ENCODE measurements at regions not wholly inside any gene's neighbourhood (a gene's known extent, or its start where the extent isn't known, plus 50 kb on each side); places are given as distances from the start of the nearest gene placed in this dataset.

DNA sequence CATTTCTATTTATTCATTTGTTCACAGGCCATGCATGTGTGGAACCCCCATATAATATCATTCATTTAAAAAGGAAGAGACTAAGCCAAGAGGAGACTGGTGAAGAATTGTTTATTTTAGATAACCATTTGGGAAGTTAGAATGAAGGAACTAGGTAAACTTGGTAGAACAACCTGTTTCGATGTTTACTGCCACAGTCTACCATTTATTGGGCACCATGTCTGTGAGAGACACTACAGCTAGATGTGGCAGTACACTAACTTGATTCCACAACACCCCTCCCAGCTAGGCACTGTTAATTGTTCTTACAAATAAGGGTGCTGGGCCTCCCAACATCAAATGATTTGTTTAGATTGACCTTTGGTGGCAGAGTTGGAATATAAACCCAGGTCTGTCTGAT is 592.4 kb downstream of the EPM2A start:
- H3K4me3 ChIP-seq (ENCODE audit: low read depth, low read length), result no peak overlapping the region
- H3K27me3 ChIP-seq (ENCODE audit: insufficient read depth, low read depth, severe bottlenecking), result no peaks in the 10 kb centered on the region
- H3K27ac ChIP-seq, result no peak overlapping the region
- no peaks in the 10 kb centered on the region for H3K36me3 ChIP-seq
- DNase-seq, result no peak
- no peaks in the 10 kb centered on the region for H3K9me3 ChIP-seq (ENCODE audit: severe bottlenecking)
- TF ChIP-seq, protein P1, sequence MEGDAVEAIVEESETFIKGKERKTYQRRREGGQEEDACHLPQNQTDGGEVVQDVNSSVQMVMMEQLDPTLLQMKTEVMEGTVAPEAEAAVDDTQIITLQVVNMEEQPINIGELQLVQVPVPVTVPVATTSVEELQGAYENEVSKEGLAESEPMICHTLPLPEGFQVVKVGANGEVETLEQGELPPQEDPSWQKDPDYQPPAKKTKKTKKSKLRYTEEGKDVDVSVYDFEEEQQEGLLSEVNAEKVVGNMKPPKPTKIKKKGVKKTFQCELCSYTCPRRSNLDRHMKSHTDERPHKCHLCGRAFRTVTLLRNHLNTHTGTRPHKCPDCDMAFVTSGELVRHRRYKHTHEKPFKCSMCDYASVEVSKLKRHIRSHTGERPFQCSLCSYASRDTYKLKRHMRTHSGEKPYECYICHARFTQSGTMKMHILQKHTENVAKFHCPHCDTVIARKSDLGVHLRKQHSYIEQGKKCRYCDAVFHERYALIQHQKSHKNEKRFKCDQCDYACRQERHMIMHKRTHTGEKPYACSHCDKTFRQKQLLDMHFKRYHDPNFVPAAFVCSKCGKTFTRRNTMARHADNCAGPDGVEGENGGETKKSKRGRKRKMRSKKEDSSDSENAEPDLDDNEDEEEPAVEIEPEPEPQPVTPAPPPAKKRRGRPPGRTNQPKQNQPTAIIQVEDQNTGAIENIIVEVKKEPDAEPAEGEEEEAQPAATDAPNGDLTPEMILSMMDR (IDR thresholded peaks at IDR 0.05; ENCODE audit: low read depth, low read length), result no peak

DNA sequence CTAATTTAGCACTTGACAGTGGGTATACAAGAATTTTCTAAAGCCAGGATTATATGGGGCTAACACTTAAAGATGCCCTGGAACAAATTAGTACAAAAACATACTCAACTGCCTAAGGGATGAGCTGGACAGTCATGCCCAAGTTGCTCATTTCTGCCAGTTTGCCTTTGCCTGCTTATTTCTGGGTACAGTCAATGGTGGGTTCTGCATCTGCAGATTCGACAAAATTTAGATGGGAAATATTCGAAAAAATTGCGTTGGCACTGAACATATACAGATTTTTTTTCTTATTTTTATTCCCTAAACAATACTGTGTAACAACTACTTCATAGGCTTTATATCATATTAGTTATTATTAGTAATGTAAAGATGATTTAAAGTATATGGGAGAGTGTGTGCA is 591.9 kb downstream of the EPM2A start:
- Histone ChIP-seq H3K9me3 (ENCODE audit: severe bottlenecking) (no peaks in the 10 kb centered on the region), H3K27me3 (ENCODE audit: insufficient read depth, low read depth, severe bottlenecking) (no peaks in the 10 kb centered on the region), H3K36me3 (no peaks in the 10 kb centered on the region), H3K4me3 (ENCODE audit: low read depth, low read length) (no peak overlapping the region), H3K27ac (no peak overlapping the region)
- TF ChIP-seq, protein P1 (IDR thresholded peaks at IDR 0.05; ENCODE audit: low read depth, low read length), result no peak
- DNase-seq, result no peak

DNA sequence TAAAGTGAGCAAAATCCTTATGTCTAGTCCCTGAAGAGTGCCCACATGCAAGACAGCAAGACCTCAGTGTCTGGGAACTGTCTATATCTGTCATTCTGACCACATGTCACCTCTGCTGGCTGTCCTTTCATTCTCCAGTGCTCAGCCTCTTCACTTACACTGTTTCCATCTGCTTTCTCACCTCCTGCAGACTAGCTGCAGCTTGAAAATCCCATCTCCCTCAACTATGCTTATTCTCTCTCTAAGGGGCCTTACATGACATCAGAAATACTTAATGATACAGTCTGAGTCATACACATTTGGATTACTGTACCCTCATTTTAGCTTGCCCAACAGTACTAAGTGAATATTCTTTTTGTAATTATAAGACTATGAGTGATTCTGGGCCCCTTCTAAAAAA is 587.8 kb downstream of the EPM2A start:
- TF ChIP-seq, protein P1 (IDR thresholded peaks at IDR 0.05; ENCODE audit: low read depth, low read length), result no peak
- DNase-seq, result no peak
- no peaks in the 10 kb centered on the region for H3K27me3 ChIP-seq (ENCODE audit: insufficient read depth, low read depth, severe bottlenecking)
- H3K9me3 ChIP-seq (ENCODE audit: severe bottlenecking), result no peaks in the 10 kb centered on the region
- no peak overlapping the region for H3K4me3 ChIP-seq (ENCODE audit: low read depth, low read length)
- H3K27ac ChIP-seq, result no peak overlapping the region
- H3K36me3 ChIP-seq, result no peaks in the 10 kb centered on the region

DNA sequence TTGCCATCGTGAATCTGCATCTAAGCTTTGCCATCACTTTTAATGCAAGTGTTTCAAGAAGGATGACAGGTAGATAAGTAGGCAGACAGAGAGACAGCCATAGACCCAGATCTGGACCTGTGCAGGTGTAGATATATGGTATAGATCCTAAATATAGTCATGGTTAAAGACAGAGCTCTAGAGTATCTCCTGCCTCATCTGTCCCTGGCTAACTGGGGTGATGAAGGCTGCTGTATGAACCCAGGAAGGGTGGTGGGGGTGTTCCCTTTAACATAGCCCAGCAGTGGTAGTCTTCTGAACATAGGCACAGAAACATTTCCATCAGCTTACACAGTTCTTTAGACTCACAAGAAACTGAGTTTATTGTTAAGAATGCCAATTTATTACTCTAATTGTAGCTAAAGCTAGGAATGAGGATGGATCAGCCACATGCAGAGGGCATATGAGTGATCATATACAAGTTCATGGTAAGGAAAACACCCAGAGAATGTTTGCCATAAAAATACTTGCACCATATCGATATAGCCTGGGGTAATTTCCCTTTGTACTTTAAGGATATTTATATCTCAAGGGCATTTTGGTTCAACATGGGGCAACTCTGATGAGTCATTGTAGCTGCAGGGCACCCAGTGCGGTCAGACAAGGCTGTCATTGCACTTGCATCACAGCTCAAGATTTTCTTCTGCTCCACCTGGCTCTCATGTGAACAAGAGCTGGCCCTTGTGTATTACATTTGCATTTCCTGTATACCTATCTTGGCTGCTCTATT is 587.2 kb downstream of the EPM2A start:
- TF ChIP-seq, protein P1 (IDR thresholded peaks at IDR 0.05; ENCODE audit: low read depth, low read length), result no peak
- Histone ChIP-seq H3K27ac (no peak overlapping the region), H3K27me3 (ENCODE audit: insufficient read depth, low read depth, severe bottlenecking) (no peaks in the 10 kb centered on the region), H3K36me3 (no peaks in the 10 kb centered on the region), H3K9me3 (ENCODE audit: severe bottlenecking) (no peaks in the 10 kb centered on the region), H3K4me3 (ENCODE audit: low read depth, low read length) (no peak overlapping the region)
- DNase-seq, result no peak

DNA sequence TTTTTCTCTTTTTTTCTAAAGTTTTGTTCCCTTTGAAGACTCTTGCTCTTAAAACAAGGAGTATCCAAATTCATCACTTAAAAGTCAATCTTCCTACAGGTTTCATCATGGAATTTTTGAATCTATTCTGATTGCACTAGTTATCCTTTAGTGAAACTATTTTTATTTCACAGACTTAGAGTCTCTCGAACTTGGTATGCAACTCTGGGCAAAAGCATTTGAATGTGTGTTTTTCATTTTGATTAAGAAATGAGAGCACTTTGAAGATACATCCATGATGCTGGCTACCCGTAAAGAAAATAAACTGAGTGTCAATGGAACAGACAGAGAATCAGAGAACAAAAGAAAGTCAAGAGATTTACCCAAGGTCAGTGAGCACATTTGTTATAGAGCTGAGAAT is 586.5 kb downstream of the EPM2A start:
- Histone ChIP-seq H3K9me3 (ENCODE audit: severe bottlenecking) (no peaks in the 10 kb centered on the region), H3K27me3 (ENCODE audit: insufficient read depth, low read depth, severe bottlenecking) (no peaks in the 10 kb centered on the region), H3K4me3 (ENCODE audit: low read depth, low read length) (no peak overlapping the region), H3K27ac (no peak overlapping the region), H3K36me3 (no peaks in the 10 kb centered on the region)
- no peak for DNase-seq
- TF ChIP-seq, protein P1 (IDR thresholded peaks at IDR 0.05; ENCODE audit: low read depth, low read length), result no peak

DNA sequence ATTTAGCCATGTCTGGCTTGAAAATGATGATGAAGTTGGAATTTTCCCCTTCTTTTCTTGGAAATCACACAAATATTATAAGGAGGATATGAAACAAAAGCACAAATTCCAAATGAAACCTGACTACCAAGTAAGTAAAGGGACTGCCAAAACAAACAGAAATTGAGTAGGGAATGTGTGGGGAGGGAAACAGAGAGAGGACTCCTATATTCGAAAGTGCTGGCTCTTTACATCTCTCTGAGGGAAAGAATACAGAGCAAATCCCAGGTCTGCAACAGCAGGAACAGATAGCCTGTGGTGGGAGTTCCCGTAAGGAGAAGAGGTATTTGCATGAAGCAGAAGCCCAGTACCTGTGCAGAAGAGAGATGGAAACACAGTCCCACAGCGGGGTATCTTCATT is 583.7 kb downstream of the EPM2A start:
- no peak overlapping the region for H3K4me3 ChIP-seq (ENCODE audit: low read depth, low read length)
- no peak overlapping the region for H3K27ac ChIP-seq
- no peak for DNase-seq
- H3K9me3 ChIP-seq (ENCODE audit: severe bottlenecking), result no peaks in the 10 kb centered on the region
- no peaks in the 10 kb centered on the region for H3K27me3 ChIP-seq (ENCODE audit: insufficient read depth, low read depth, severe bottlenecking)
- TF ChIP-seq, protein P1 (IDR thresholded peaks at IDR 0.05; ENCODE audit: low read depth, low read length), result no peak
- H3K36me3 ChIP-seq, result no peaks in the 10 kb centered on the region

Measured in WERI-Rb-1 (cell line).